ENCODE measurements at regions not wholly inside any gene's neighbourhood (a gene's known extent, or its start where the extent isn't known, plus 50 kb on each side); places are given as distances from the start of the nearest gene placed in this dataset.

DNA sequence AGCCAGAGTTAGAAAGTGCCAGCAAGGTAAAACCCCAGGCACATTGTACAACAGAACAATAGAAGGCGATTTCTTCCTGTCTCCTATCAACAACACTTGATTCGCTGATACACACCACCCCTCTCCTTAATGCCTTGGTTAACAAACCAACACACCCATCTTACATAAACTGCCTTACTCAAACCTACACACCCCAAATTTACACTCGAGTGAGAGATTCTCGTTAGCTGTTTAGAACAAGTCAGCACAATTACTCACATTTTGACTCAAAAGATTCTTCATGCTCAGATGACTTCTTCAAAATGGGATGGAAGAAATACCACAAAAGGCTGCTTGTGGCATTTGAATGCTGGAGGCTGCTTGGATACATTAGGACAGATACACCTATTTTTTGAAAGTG is 80.0 kb upstream of the FOXQ1 start:
- TF ChIP-seq, protein P1, sequence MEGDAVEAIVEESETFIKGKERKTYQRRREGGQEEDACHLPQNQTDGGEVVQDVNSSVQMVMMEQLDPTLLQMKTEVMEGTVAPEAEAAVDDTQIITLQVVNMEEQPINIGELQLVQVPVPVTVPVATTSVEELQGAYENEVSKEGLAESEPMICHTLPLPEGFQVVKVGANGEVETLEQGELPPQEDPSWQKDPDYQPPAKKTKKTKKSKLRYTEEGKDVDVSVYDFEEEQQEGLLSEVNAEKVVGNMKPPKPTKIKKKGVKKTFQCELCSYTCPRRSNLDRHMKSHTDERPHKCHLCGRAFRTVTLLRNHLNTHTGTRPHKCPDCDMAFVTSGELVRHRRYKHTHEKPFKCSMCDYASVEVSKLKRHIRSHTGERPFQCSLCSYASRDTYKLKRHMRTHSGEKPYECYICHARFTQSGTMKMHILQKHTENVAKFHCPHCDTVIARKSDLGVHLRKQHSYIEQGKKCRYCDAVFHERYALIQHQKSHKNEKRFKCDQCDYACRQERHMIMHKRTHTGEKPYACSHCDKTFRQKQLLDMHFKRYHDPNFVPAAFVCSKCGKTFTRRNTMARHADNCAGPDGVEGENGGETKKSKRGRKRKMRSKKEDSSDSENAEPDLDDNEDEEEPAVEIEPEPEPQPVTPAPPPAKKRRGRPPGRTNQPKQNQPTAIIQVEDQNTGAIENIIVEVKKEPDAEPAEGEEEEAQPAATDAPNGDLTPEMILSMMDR (IDR thresholded peaks at IDR 0.05): no peak
- no peak for TF ChIP-seq POLR2A (IDR thresholded peaks at IDR 0.05)

Measured in testis (tissue), 2 donors.